22Rv1 (cell line): ENCODE measurements at regions not wholly inside any gene's neighbourhood (a gene's known extent, or its start where the extent isn't known, plus 50 kb on each side); places are given as distances from the start of the nearest gene placed in this dataset.

Experiments
- H3K27ac ChIP-seq: fragments of 450-650 bp; 2 replicates; pipeline ENCODE4 v1.5.1; 2017
- CTCF ChIP-seq: fragments of 450-650 bp; IDR thresholded peaks from 2 replicates; pipeline ENCODE4 v1.5.1; 2017; ENCODE audit warnings: mild to moderate bottlenecking
- ZFX ChIP-seq: fragments of 450-650 bp; IDR thresholded peaks from 2 replicates; pipeline ENCODE4 v1.6.1; 2017; ENCODE audit warnings: antibody characterized with exemption, borderline replicate concordance

DNA sequence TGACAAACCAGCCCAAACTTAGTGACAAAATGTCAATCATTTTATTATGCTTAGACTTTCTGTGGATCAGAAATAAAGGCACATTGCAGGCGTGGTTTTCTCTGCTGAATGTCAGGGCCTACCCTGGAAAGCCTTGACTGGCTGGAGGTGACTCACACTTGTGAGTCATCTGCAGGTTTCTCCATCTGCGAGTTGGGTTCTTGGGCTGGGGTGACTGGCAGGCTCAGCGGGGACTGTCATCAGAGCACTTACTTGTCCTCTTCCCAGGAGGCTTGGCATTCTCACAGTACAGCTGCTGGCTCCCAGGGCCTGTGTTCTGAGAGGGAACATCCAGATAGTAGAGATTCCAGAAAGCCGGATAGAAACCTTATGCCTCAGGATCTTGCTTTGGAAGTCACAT lies 153.8 kb upstream of the AGA start:
- H3K27ac ChIP-seq = no peak overlapping the region
- no peak for TF ChIP-seq ZFX
- TF ChIP-seq CTCF = no peak

- H3K27ac ChIP-seq = no peak overlapping the region
- no peak for TF ChIP-seq ZFX
- no peak for TF ChIP-seq CTCF
Measured at GRCh38 chr4:177596991-177597390, 154.8 kb upstream of the AGA start.

DNA sequence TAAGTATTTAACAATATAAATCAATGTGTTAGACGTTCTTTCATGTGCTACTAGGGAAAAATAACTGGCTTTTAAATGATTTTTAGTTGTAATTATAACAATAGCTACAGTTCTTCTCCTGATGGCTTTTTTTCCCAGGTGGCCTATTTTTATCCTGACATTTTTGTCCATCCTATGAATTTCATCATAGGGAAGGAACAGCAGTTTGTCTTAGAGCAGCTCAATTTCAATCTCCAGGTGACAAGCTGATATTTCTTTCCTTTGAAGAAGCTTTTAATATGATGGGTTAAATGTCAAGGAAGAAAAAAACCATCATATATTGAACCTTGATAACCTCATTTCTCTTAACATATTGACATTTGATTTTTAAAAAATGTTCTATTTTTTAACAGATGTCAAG lies 163.0 kb upstream of the AGA start:
- TF ChIP-seq CTCF (no peak), ZFX (no peak)
- no peak overlapping the region for H3K27ac ChIP-seq

GRCh38 chr4:177607111-177607573 lies 164.9 kb upstream of the AGA start:
- no peak for TF ChIP-seq CTCF
- no peak for TF ChIP-seq ZFX
- no peak overlapping the region for H3K27ac ChIP-seq

DNA sequence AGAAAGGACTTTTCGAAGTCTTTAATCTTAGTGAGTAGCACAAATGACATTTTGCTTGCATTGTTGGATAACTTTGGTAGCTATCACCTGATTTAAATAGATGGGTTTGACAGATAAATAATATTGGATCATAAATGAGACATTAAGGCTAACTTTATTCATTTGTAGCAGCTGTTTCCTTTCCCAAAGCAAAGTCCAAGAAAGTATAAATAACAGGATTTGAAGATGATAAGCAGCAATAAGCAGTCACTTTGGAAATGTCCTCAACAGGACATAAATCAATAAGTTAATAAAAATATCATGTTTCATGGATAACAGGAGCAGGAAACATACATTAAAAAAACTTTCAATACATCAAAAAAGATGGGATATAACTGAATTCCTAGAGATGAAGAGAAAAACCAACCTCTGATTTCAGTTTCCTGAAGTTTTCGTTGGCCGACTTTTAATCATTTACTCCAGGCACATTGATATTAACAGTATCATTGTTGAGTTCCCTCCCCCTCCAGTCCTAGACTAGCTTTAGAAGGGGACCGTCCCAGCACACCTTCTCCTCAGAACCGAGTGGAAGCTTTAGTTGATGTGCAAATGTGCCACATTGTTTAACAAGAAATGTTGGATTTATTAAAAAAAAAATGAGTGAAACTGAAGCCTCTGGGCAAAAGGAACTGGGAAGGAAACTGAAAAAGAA lies 169.9 kb upstream of the AGA start:
- no peak overlapping the region for H3K27ac ChIP-seq
- TF ChIP-seq CTCF = no peak
- TF ChIP-seq ZFX = no peak

GRCh38 chr4:177612684-177613083 lies 170.4 kb upstream of the AGA start:
- no peak overlapping the region for H3K27ac ChIP-seq
- TF ChIP-seq CTCF = no peak

- no peak for TF ChIP-seq CTCF
- no peak overlapping the region for H3K27ac ChIP-seq
Measured at GRCh38 chr4:177632481-177632880, 190.2 kb upstream of the AGA start.
